Breast epithelium (tissue), 4 donors: ENCODE measurements at regions not wholly inside any gene's neighbourhood (a gene's known extent, or its start where the extent isn't known, plus 50 kb on each side); places are given as distances from the start of the nearest gene placed in this dataset.

Source experiments
- DNase-seq, 2 donors: peaks; one replicate each; pipeline ENCODE4 v3.0.0-alpha.2; 2019; ENCODE audit warnings: low spot score in 2 of 2
- H3K27ac ChIP-seq, 2 donors: fragments of 200-600 bp; sonication (generic) in 1 of 2; one replicate each; pipeline ENCODE4 v1.5.1; 2016 to 2019; ENCODE audit warnings: mild to moderate bottlenecking in 1 of 2
- H3K27me3 ChIP-seq, 2 donors: fragments of 200-600 bp; sonication (generic) in 1 of 2; one replicate each; pipeline versions ENCODE4 v1.5.1 to v1.6.0; 2017 to 2019; ENCODE audit warnings: control low read depth in 1 of 2, mild to moderate bottlenecking in 1 of 2
- H3K36me3 ChIP-seq: fragments of 200-600 bp; one replicate; pipeline ENCODE4 v1.5.1; 2019
- H3K4me1 ChIP-seq, 2 donors: fragments of 200-600 bp; sonication (generic); one replicate each; pipeline ENCODE4 v1.5.1; 2016 to 2019; ENCODE audit warnings: control low read depth in 1 of 2
- H3K4me3 ChIP-seq, 3 donors: fragments of 200-600 bp; sonication (generic); 1 replicate in 2 of 3; 2 replicates in 1 of 3; pipeline ENCODE4 v1.5.1; 2016 to 2019; ENCODE audit warnings: mild to moderate bottlenecking in 3 of 3, moderate library complexity in 2 of 3
- H3K9me3 ChIP-seq, 2 donors: fragments of 200-600 bp; sonication (generic) in 1 of 2; one replicate each; pipeline ENCODE4 v1.5.1; 2016 to 2019; ENCODE audit warnings: control low read depth in 1 of 2
- CTCF ChIP-seq, 3 donors: fragments of 450-650 bp; IDR thresholded peaks; one replicate each; pipeline ENCODE4 v1.5.1; 2016 to 2017; ENCODE audit warnings: antibody characterized with exemption in 3 of 3, mild to moderate bottlenecking in 3 of 3, moderate library complexity in 3 of 3
- POLR2A ChIP-seq: fragments of 450-650 bp; IDR thresholded peaks from one replicate; pipeline ENCODE4 v1.6.1; 2016; ENCODE audit warnings: antibody characterized with exemption, mild to moderate bottlenecking, moderate library complexity
- POLR2AphosphoS5 ChIP-seq, 3 donors: sonication (generic); formaldehyde crosslinking; IDR thresholded peaks; one replicate each; pipeline ENCODE4 v1.6.1; 2017; ENCODE audit warnings: antibody characterized with exemption in 3 of 3
- intact Hi-C: fragments of 100-400 bp; cut with DNase I; formaldehyde crosslinking; loops from one replicate; pipeline ENCODE4 v1.15.1; 2023; ENCODE audit warnings: low total_unique reads

DNA sequence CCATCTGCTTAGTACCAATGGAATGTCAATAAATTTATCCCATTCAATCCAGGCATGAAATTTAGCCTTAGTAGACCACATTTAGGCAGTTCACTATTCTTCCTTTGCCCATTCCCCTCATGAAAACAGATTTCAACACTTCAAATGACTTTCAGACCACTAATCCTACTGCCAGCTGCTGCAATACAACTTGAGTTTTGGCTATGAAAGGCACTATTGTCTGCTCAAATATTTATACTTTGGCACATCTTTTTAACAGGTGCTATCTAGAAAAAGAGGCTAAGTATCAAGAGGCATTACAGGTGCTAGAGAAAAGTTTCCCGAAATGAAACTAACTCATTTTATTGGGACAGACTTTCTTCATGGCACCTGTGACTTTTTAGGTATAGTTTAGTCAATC is 499.8 kb downstream of the C12orf50 start:
- no peak for TF ChIP-seq POLR2AphosphoS5 (IDR thresholded peaks at IDR 0.05)
- no peak for TF ChIP-seq POLR2A
- TF ChIP-seq CTCF (IDR thresholded peaks at IDR 0.05) = no peak
- H3K36me3 ChIP-seq = no peaks in the 10 kb centered on the region
- intact Hi-C loops = no loop called here
- H3K27ac ChIP-seq = no peak overlapping the region
- H3K4me1 ChIP-seq = peaks cover 0 to 2% of the 10 kb centered on the region in 2 donors
- H3K4me3 ChIP-seq = no peak overlapping the region
- DNase-seq = no peak
- peaks cover 0 to 8% of the 10 kb centered on the region in 2 donors for H3K9me3 ChIP-seq
- H3K27me3 ChIP-seq = no peaks in the 10 kb centered on the region

DNA sequence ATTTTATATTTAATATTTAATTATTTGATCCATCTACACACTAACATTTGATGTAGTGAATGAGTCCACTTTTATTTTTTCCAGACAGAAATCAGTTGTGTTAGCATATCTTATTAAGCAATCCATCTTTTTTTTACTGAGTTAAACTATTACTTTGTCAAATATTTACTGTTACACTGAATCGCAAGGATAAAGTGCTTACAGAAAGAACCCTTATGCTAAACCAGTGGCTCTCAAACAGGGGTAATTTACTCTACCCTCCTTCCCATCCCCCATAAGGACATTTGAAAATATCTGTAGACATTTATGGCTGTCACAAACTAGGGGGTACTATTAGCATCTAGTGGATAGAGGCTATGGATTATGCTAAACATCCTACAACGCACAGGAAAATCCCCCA is 508.2 kb downstream of the C12orf50 start:
- no peaks in the 10 kb centered on the region for H3K36me3 ChIP-seq
- H3K4me1 ChIP-seq = no peaks in the 10 kb centered on the region
- DNase-seq = no peak
- H3K27me3 ChIP-seq = no peaks in the 10 kb centered on the region
- intact Hi-C loops = no loop called here
- no peak for TF ChIP-seq POLR2AphosphoS5 (IDR thresholded peaks at IDR 0.05)
- no peak for TF ChIP-seq POLR2A
- no peak for TF ChIP-seq CTCF (IDR thresholded peaks at IDR 0.05)
- no peak overlapping the region for H3K4me3 ChIP-seq
- H3K9me3 ChIP-seq = no peaks in the 10 kb centered on the region
- no peak overlapping the region for H3K27ac ChIP-seq

DNA sequence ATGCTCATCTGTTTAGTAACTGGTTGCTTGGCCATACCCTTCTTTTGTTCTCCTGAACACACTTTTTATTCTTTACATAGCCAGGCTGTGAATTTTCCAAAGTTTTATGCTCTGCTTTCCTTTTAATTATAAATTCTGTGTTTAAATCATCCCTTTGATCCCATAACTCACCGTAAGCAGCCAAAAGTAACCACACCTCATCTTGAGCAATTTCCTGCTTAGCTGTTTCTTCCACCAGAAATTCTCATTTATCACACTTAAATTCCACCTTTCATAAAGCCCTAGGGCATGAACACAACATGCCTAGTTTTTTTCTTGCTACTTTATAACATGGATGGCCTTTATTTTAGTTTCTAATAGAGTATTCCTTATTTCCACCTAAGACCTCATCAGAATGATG is 510.7 kb downstream of the C12orf50 start:
- Histone ChIP-seq H3K27ac (no peak overlapping the region), H3K4me1 (no peaks in the 10 kb centered on the region), H3K9me3 (no peaks in the 10 kb centered on the region), H3K36me3 (no peaks in the 10 kb centered on the region), H3K4me3 (no peak overlapping the region), H3K27me3 (no peaks in the 10 kb centered on the region)
- no peak for DNase-seq
- no peak for TF ChIP-seq POLR2A
- TF ChIP-seq POLR2AphosphoS5 (IDR thresholded peaks at IDR 0.05) = no peak
- no peak for TF ChIP-seq CTCF (IDR thresholded peaks at IDR 0.05)
- intact Hi-C loops = no loop called here

GRCh38 chr12:87518036-87518435 is 511.2 kb downstream of the C12orf50 start:
- H3K4me1 ChIP-seq = no peaks in the 10 kb centered on the region
- peak overlapping the region in 1 of 2 donors; percentile 7 for H3K27ac ChIP-seq
- H3K4me3 ChIP-seq = no peak overlapping the region
- intact Hi-C loops = no loop called here
- H3K27me3 ChIP-seq = no peaks in the 10 kb centered on the region
- TF ChIP-seq POLR2A = no peak
- no peak for TF ChIP-seq POLR2AphosphoS5 (IDR thresholded peaks at IDR 0.05)
- no peak for TF ChIP-seq CTCF (IDR thresholded peaks at IDR 0.05)
- no peak for DNase-seq
- H3K9me3 ChIP-seq = no peaks in the 10 kb centered on the region
- no peaks in the 10 kb centered on the region for H3K36me3 ChIP-seq

- Histone ChIP-seq H3K36me3 (no peaks in the 10 kb centered on the region), H3K9me3 (no peaks in the 10 kb centered on the region), H3K27me3 (no peaks in the 10 kb centered on the region), H3K4me3 (no peak overlapping the region), H3K4me1 (no peaks in the 10 kb centered on the region), H3K27ac (no peak overlapping the region)
- TF ChIP-seq POLR2AphosphoS5 (IDR thresholded peaks at IDR 0.05) (no peak), POLR2A (no peak), CTCF (IDR thresholded peaks at IDR 0.05) (no peak)
- intact Hi-C loops = no loop called here
- DNase-seq = no peak
Measured at GRCh38 chr12:87513536-87514280, 515.5 kb downstream of the C12orf50 start.
